ENCODE measurements at regions not wholly inside any gene's neighbourhood (a gene's known extent, or its start where the extent isn't known, plus 50 kb on each side); places are given as distances from the start of the nearest gene placed in this dataset.

GRCh38 chr12:30012816-30013450 lies 229.2 kb upstream of the TMTC1 start:
- H3K27me3 ChIP-seq (ENCODE audit: insufficient read depth, poor library complexity, severe bottlenecking), result no peaks in the 10 kb centered on the region
- H3K4me3 ChIP-seq (ENCODE audit: severe bottlenecking), result no peak overlapping the region
- DNase-seq (ENCODE audit: low spot score) (no peak), ATAC-seq (ENCODE audit: low read depth) (no peak)
- TF ChIP-seq, protein P1, sequence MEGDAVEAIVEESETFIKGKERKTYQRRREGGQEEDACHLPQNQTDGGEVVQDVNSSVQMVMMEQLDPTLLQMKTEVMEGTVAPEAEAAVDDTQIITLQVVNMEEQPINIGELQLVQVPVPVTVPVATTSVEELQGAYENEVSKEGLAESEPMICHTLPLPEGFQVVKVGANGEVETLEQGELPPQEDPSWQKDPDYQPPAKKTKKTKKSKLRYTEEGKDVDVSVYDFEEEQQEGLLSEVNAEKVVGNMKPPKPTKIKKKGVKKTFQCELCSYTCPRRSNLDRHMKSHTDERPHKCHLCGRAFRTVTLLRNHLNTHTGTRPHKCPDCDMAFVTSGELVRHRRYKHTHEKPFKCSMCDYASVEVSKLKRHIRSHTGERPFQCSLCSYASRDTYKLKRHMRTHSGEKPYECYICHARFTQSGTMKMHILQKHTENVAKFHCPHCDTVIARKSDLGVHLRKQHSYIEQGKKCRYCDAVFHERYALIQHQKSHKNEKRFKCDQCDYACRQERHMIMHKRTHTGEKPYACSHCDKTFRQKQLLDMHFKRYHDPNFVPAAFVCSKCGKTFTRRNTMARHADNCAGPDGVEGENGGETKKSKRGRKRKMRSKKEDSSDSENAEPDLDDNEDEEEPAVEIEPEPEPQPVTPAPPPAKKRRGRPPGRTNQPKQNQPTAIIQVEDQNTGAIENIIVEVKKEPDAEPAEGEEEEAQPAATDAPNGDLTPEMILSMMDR (IDR thresholded peaks at IDR 0.05; ENCODE audit: poor library complexity, severe bottlenecking), result no peak
- no peak overlapping the region for H3K27ac ChIP-seq (ENCODE audit: poor library complexity, severe bottlenecking)
- no peaks in the 10 kb centered on the region for H3K4me1 ChIP-seq (ENCODE audit: insufficient read depth, poor library complexity, severe bottlenecking)
- no peaks in the 10 kb centered on the region for H3K36me3 ChIP-seq (ENCODE audit: low read depth)
- H3K9me3 ChIP-seq (ENCODE audit: severe bottlenecking), result no peaks in the 10 kb centered on the region

DNA sequence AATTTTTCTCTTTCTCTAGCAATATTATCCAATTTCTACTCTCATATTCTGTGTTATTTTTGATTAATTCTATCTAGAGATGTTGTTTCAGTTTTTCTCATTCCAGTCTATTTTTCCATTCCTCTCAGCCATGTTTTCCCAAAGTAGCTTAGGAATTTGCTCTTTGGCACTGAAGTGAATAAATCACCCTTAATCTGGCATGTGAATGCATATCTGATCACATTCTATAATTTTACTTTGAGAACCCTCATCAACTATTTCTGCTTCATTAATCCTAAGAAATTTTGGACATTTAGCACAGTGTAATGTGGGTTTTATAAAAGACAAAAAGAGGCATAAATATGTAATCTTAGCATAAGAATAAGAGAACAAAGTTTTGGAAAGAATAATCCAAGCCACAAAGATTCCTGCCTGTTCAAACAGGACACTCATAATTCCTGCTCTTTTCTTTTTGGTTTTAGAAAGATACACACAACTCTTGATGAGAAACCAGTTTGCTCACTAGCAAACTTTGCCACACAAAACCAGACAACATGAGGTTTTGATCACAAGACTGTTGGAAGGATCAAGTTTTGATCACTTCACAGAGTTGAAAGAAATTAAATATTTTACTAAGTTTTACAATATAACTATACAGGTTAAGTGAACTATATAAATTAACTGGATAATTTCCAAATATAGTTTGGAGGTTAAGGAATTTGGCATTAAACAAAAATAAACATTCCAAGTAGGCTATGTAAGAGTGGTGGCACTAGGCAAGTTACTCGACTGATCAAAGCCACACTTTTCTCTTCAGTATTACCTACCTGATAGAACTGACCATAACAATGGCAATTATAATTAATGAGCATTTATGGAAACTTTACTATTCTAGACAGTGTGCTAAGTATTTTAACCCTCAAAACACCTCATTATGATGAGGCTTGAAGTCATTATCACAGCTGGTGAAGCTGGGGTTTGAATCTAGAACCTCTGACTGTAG lies 226.6 kb upstream of the TMTC1 start:
- no peak overlapping the region for H3K27ac ChIP-seq (ENCODE audit: poor library complexity, severe bottlenecking)
- ATAC-seq (ENCODE audit: low read depth), result no peak

GRCh38 chr12:30006021-30006420 lies 222.3 kb upstream of the TMTC1 start:
- no peaks in the 10 kb centered on the region for H3K36me3 ChIP-seq (ENCODE audit: low read depth)
- H3K4me1 ChIP-seq (ENCODE audit: insufficient read depth, poor library complexity, severe bottlenecking), result no peaks in the 10 kb centered on the region
- no peaks in the 10 kb centered on the region for H3K9me3 ChIP-seq (ENCODE audit: severe bottlenecking)
- no peaks in the 10 kb centered on the region for H3K27me3 ChIP-seq (ENCODE audit: insufficient read depth, poor library complexity, severe bottlenecking)
- DNase-seq (ENCODE audit: low spot score) (no peak), ATAC-seq (ENCODE audit: low read depth) (no peak)
- TF ChIP-seq, protein P1 (IDR thresholded peaks at IDR 0.05; ENCODE audit: poor library complexity, severe bottlenecking), result no peak
- H3K4me3 ChIP-seq (ENCODE audit: severe bottlenecking), result no peak overlapping the region
- no peak overlapping the region for H3K27ac ChIP-seq (ENCODE audit: poor library complexity, severe bottlenecking)

More for the DNA sequence above, 226.6 kb upstream of the TMTC1 start:
- TF ChIP-seq, protein P1 (IDR thresholded peaks at IDR 0.05; ENCODE audit: poor library complexity, severe bottlenecking), result no peak
- H3K27me3 ChIP-seq (ENCODE audit: insufficient read depth, poor library complexity, severe bottlenecking), result no peaks in the 10 kb centered on the region
- DNase-seq (ENCODE audit: low spot score), result no peak
- no peak overlapping the region for H3K4me3 ChIP-seq (ENCODE audit: severe bottlenecking)
- H3K4me1 ChIP-seq (ENCODE audit: insufficient read depth, poor library complexity, severe bottlenecking), result no peaks in the 10 kb centered on the region
- no peaks in the 10 kb centered on the region for H3K9me3 ChIP-seq (ENCODE audit: severe bottlenecking)
- H3K36me3 ChIP-seq (ENCODE audit: low read depth), result no peaks in the 10 kb centered on the region

DNA sequence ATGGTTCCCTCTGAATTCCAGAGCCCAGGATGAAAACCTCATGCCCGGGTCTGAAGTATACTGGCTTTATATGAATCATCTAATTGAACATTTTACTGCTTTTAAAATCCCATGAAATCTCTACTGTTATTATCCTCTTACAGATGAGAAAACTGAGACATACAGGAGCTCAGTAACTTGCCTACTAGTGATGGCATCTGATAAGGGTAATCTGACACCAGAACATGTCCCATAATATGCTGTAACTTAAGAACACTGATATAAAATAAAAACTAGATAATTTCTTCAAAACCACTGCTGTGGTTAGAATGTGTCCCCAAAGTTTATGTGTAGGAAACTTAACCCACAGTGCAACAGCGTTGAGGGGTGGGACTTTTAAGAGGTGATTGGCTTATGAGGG lies 219.6 kb upstream of the TMTC1 start:
- Histone ChIP-seq H3K27ac (ENCODE audit: poor library complexity, severe bottlenecking) (no peak overlapping the region), H3K36me3 (ENCODE audit: low read depth) (no peaks in the 10 kb centered on the region), H3K4me1 (ENCODE audit: insufficient read depth, poor library complexity, severe bottlenecking) (no peaks in the 10 kb centered on the region), H3K9me3 (ENCODE audit: severe bottlenecking) (no peaks in the 10 kb centered on the region), H3K4me3 (ENCODE audit: severe bottlenecking) (no peak overlapping the region), H3K27me3 (ENCODE audit: insufficient read depth, poor library complexity, severe bottlenecking) (no peaks in the 10 kb centered on the region)
- DNase-seq (ENCODE audit: low spot score), result no peak
- ATAC-seq (ENCODE audit: low read depth), result no peak
- TF ChIP-seq, protein P1 (IDR thresholded peaks at IDR 0.05; ENCODE audit: poor library complexity, severe bottlenecking), result no peak

Data from RWPE2 (cell line).